ENCODE measurements at regions not wholly inside any gene's neighbourhood (a gene's known extent, or its start where the extent isn't known, plus 50 kb on each side); places are given as distances from the start of the nearest gene placed in this dataset.
"Not testable (repeated sequence)": the region's sequence is repeated elsewhere in the genome, so short reads cannot be mapped to it uniquely, and the experiment has no call there.

DNA sequence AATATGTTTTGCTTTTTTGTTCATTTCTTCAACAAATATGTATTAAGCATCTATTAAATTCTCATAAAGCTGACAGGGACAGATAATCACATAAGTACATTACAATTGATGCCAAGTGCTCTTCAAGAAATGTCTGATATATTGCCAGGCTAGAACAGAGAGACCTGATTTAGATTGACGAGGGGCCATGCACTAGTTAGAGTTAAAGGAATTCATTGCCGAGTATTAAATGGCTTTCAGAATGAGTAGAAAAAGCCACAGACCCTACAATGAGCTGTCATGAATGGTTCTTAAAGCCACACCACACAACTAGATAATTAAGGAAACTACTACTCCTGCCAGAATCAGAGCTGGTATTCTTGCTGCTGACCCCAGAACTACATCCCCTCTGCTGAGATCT, 250.2 kb upstream of the MME start:
- TF ChIP-seq, protein P1, sequence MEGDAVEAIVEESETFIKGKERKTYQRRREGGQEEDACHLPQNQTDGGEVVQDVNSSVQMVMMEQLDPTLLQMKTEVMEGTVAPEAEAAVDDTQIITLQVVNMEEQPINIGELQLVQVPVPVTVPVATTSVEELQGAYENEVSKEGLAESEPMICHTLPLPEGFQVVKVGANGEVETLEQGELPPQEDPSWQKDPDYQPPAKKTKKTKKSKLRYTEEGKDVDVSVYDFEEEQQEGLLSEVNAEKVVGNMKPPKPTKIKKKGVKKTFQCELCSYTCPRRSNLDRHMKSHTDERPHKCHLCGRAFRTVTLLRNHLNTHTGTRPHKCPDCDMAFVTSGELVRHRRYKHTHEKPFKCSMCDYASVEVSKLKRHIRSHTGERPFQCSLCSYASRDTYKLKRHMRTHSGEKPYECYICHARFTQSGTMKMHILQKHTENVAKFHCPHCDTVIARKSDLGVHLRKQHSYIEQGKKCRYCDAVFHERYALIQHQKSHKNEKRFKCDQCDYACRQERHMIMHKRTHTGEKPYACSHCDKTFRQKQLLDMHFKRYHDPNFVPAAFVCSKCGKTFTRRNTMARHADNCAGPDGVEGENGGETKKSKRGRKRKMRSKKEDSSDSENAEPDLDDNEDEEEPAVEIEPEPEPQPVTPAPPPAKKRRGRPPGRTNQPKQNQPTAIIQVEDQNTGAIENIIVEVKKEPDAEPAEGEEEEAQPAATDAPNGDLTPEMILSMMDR (IDR thresholded peaks at IDR 0.05; ENCODE audit: low read length, missing control alignments) = no peak
- DNase-seq (ENCODE audit: low read depth) = no peak
- H3K4me3 ChIP-seq (replicated peaks; ENCODE audit: low read depth, low read length) = no peak overlapping the region

DNA sequence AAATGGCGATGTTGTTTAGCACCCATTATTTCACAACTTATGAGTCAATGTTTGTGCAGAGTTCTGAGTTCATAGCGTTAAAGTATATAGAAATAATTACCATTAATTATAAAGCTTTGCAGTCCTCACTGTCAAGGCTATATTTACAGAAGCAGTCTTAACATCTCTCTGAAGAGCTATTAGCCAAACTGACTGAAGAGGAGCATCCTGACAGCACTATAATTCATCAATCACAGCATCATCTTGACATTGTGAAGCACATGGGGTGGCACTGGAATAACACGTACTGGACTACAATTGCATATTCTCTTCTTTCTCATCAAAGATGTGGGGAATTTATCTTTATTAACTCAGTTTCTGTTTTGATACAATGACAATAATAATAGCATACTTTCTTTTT, 260.6 kb upstream of the MME start:
- no peak for DNase-seq (ENCODE audit: low read depth)
- no peak overlapping the region for H3K4me3 ChIP-seq (replicated peaks; ENCODE audit: low read depth, low read length)
- TF ChIP-seq, protein P1 (IDR thresholded peaks at IDR 0.05; ENCODE audit: low read length, missing control alignments) = no peak

DNA sequence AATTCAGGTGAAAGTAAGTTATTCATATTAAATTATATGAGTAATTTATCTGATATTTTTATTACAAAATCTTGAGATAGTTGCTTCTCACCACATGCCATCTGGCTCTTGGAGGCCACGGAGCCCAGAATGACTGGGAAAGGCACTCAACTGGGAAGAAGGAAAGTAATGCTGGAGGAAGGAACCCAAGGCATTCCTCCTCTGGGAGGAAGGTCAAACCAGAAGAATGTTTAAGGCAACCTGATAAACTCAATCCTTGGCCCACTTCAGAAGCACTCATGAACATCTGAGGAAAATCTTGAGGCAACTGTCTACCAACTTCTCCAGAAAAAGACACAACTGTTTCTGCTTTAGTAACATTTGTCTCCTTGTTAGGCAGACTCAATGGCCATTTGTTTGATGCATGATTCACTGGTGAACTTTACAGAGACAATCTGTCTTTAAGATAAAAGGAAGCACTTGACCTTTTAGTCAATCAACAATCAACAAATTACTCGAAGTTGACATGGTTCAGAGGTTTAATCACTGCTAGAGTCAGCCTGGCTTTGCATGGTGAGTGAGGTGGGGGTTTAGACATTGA, 261.4 kb upstream of the MME start:
- no peak overlapping the region for H3K4me3 ChIP-seq (replicated peaks; ENCODE audit: low read depth, low read length)
- no peak for DNase-seq (ENCODE audit: low read depth)
- TF ChIP-seq, protein P1 (IDR thresholded peaks at IDR 0.05; ENCODE audit: low read length, missing control alignments) = no peak

DNA sequence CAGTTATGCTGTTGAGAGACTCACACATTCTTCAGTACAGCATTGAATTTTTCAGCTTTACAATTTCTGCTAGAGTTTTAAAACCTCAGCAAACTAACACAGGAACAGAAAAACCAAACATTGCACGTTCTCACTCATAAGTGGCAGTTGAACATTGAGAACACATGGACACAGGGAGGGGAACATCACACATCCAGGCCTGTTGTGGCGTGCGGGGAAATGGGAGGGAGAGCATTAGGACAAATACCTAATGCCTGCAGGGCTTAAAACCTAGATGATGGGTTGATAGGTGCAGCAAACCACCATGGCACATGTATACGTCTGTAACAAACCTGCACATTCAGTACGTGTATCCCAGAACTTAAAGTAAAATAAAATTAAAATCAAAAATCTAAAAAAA, 270.1 kb upstream of the MME start:
- not testable (repeated sequence) for DNase-seq (ENCODE audit: low read depth); H3K4me3 ChIP-seq (replicated peaks; ENCODE audit: low read depth, low read length)

DNA sequence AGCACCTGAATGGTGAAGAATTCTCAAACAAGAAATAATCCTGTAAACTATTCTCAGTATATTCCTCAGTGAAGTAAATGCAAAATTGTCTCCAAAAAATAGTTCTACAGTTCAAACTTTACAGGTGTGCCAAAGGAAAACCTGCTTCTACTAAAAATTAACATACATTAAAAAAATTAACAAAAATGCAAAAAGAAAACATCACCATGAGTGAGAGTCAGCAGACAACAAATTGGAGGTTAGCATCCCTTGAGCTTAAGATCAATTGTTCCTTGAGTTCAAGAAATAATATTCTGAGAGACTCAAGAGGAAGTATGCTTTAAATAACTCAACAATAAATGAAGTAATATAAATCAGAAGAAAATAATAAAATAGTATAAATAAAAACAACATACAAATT, 278.4 kb upstream of the MME start:
- TF ChIP-seq, protein P1 (IDR thresholded peaks at IDR 0.05; ENCODE audit: low read length, missing control alignments) = no peak
- DNase-seq (ENCODE audit: low read depth) = no peak
- no peak overlapping the region for H3K4me3 ChIP-seq (replicated peaks; ENCODE audit: low read depth, low read length)

DNA sequence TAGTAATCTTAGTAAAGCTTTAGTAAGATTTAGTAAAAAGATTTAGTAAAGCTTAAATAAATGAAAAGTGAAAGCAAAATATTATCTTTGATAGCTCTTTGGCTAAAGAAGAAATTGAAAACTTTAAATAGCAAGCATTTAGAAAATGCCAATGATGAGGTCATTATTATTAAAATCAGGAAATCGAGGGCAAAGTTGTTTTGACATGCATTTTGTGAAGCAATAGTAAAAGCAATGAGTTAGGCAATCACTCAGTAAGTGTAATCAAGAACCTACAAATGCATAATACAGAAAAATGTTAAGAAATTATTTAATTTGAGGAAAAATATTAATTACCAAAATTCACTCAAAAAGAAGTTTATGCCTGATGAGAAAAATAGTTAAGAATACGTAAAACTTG, 280.3 kb upstream of the MME start:
- DNase-seq (ENCODE audit: low read depth) = peak; percentile 63
- H3K4me3 ChIP-seq (replicated peaks; ENCODE audit: low read depth, low read length) = no peak overlapping the region
- TF ChIP-seq, protein P1 (IDR thresholded peaks at IDR 0.05; ENCODE audit: low read length, missing control alignments) = no peak

DNA sequence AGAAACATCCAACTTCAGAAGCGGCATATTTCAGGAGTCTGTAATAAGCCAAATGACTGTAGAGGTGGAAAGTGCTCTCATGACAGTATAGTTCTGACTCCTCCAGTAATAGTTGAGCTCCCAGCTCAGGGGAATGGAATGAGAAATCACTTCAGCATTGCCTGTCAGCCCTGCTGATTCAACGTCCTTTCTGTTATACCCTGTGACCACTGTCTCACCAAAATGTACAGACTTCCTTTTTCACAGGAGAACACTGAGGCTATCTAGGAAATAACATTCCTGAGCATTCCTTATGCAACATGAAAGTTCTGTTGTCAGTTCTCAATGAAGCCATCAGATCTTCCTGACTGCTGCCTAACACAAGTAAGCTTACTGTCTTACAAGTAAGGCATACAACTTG, 284.5 kb upstream of the MME start:
- DNase-seq (ENCODE audit: low read depth) = peak; percentile 88
- TF ChIP-seq, protein P1 (IDR thresholded peaks at IDR 0.05; ENCODE audit: low read length, missing control alignments) = no peak
- no peak overlapping the region for H3K4me3 ChIP-seq (replicated peaks; ENCODE audit: low read depth, low read length)
